ENCODE measurements at regions not wholly inside any gene's neighbourhood (a gene's known extent, or its start where the extent isn't known, plus 50 kb on each side); places are given as distances from the start of the nearest gene placed in this dataset.

GRCh38 chr6:122207061-122207460 is 192.4 kb upstream of the HSF2 start:
- no peaks in the 10 kb centered on the region for H3K4me1 ChIP-seq (ENCODE audit: control insufficient read depth, insufficient read depth, low read length)
- 88% methylated on average over 1 of the region's 2 CpGs; no CpG with 5 or more reads in 1 of the 2 experiments for WGBS, 2 experiments
- no peaks in the 10 kb centered on the region for H3K9me3 ChIP-seq (ENCODE audit: control insufficient read depth, low read length)
- H3K36me3 ChIP-seq (ENCODE audit: control insufficient read depth, insufficient read depth, low read length) = no peaks in the 10 kb centered on the region
- no peaks in the 10 kb centered on the region for H3K27me3 ChIP-seq (ENCODE audit: control insufficient read depth, insufficient read depth, low read length, poor library complexity, severe bottlenecking)
- no peak overlapping the region for H3K27ac ChIP-seq (ENCODE audit: insufficient read depth, low read depth, low read length, poor library complexity, severe bottlenecking)
- H3K4me3 ChIP-seq (ENCODE audit: insufficient read depth, low read depth, low read length) = no peak overlapping the region

GRCh38 chr6:122207794-122208193 is 191.7 kb upstream of the HSF2 start:
- Histone ChIP-seq H3K27me3 (ENCODE audit: control insufficient read depth, insufficient read depth, low read length, poor library complexity, severe bottlenecking) (no peaks in the 10 kb centered on the region), H3K36me3 (ENCODE audit: control insufficient read depth, insufficient read depth, low read length) (no peaks in the 10 kb centered on the region), H3K27ac (ENCODE audit: insufficient read depth, low read depth, low read length, poor library complexity, severe bottlenecking) (no peak overlapping the region), H3K4me1 (ENCODE audit: control insufficient read depth, insufficient read depth, low read length) (no peaks in the 10 kb centered on the region), H3K4me3 (ENCODE audit: insufficient read depth, low read depth, low read length) (no peak overlapping the region), H3K9me3 (ENCODE audit: control insufficient read depth, low read length) (no peaks in the 10 kb centered on the region)

GRCh38 chr6:122214605-122215318 is 184.7 kb upstream of the HSF2 start:
- WGBS, 2 experiments = 88% methylated on average over 2 of the region's 3 CpGs
- Histone ChIP-seq H3K36me3 (ENCODE audit: control insufficient read depth, insufficient read depth, low read length) (no peaks in the 10 kb centered on the region), H3K27ac (ENCODE audit: insufficient read depth, low read depth, low read length, poor library complexity, severe bottlenecking) (no peak overlapping the region), H3K4me3 (ENCODE audit: insufficient read depth, low read depth, low read length) (no peak overlapping the region), H3K9me3 (ENCODE audit: control insufficient read depth, low read length) (no peaks in the 10 kb centered on the region), H3K27me3 (ENCODE audit: control insufficient read depth, insufficient read depth, low read length, poor library complexity, severe bottlenecking) (no peaks in the 10 kb centered on the region), H3K4me1 (ENCODE audit: control insufficient read depth, insufficient read depth, low read length) (no peaks in the 10 kb centered on the region)

GRCh38 chr6:122220254-122220653 is 179.2 kb upstream of the HSF2 start:
- Histone ChIP-seq H3K9me3 (ENCODE audit: control insufficient read depth, low read length) (no peaks in the 10 kb centered on the region), H3K27me3 (ENCODE audit: control insufficient read depth, insufficient read depth, low read length, poor library complexity, severe bottlenecking) (no peaks in the 10 kb centered on the region), H3K4me3 (ENCODE audit: insufficient read depth, low read depth, low read length) (no peak overlapping the region), H3K27ac (ENCODE audit: insufficient read depth, low read depth, low read length, poor library complexity, severe bottlenecking) (no peak overlapping the region), H3K4me1 (ENCODE audit: control insufficient read depth, insufficient read depth, low read length) (no peaks in the 10 kb centered on the region), H3K36me3 (ENCODE audit: control insufficient read depth, insufficient read depth, low read length) (no peaks in the 10 kb centered on the region)
- 86 to 100% methylated on average over 2 of the region's 2 CpGs for WGBS, 2 experiments

GRCh38 chr6:122222761-122223160 is 176.7 kb upstream of the HSF2 start:
- 88 to 92% methylated on average over 3 of the region's 3 CpGs for WGBS, 2 experiments

GRCh38 chr6:122223251-122223650 is 176.2 kb upstream of the HSF2 start:
- Histone ChIP-seq H3K36me3 (ENCODE audit: control insufficient read depth, insufficient read depth, low read length) (no peaks in the 10 kb centered on the region), H3K27ac (ENCODE audit: insufficient read depth, low read depth, low read length, poor library complexity, severe bottlenecking) (no peak overlapping the region), H3K4me1 (ENCODE audit: control insufficient read depth, insufficient read depth, low read length) (no peaks in the 10 kb centered on the region), H3K27me3 (ENCODE audit: control insufficient read depth, insufficient read depth, low read length, poor library complexity, severe bottlenecking) (no peaks in the 10 kb centered on the region), H3K9me3 (ENCODE audit: control insufficient read depth, low read length) (no peaks in the 10 kb centered on the region), H3K4me3 (ENCODE audit: insufficient read depth, low read depth, low read length) (no peak overlapping the region)
- no CpG with 5 or more reads among the region's 1 CpG for WGBS, 2 experiments

More at GRCh38 chr6:122222761-122223160, 176.7 kb upstream of the HSF2 start:
- no peaks in the 10 kb centered on the region for H3K27me3 ChIP-seq (ENCODE audit: control insufficient read depth, insufficient read depth, low read length, poor library complexity, severe bottlenecking)
- H3K36me3 ChIP-seq (ENCODE audit: control insufficient read depth, insufficient read depth, low read length) = no peaks in the 10 kb centered on the region
- no peak overlapping the region for H3K27ac ChIP-seq (ENCODE audit: insufficient read depth, low read depth, low read length, poor library complexity, severe bottlenecking)
- no peaks in the 10 kb centered on the region for H3K9me3 ChIP-seq (ENCODE audit: control insufficient read depth, low read length)
- no peaks in the 10 kb centered on the region for H3K4me1 ChIP-seq (ENCODE audit: control insufficient read depth, insufficient read depth, low read length)
- no peak overlapping the region for H3K4me3 ChIP-seq (ENCODE audit: insufficient read depth, low read depth, low read length)

GRCh38 chr6:122238861-122239260 is 160.6 kb upstream of the HSF2 start:
- H3K4me1 ChIP-seq (ENCODE audit: control insufficient read depth, insufficient read depth, low read length) = no peaks in the 10 kb centered on the region

GRCh38 chr6:122246906-122247658 is 152.4 kb upstream of the HSF2 start:
- Histone ChIP-seq H3K27ac (ENCODE audit: insufficient read depth, low read depth, low read length, poor library complexity, severe bottlenecking) (no peak overlapping the region), H3K36me3 (ENCODE audit: control insufficient read depth, insufficient read depth, low read length) (no peaks in the 10 kb centered on the region), H3K27me3 (ENCODE audit: control insufficient read depth, insufficient read depth, low read length, poor library complexity, severe bottlenecking) (no peaks in the 10 kb centered on the region), H3K4me1 (ENCODE audit: control insufficient read depth, insufficient read depth, low read length) (no peaks in the 10 kb centered on the region), H3K4me3 (ENCODE audit: insufficient read depth, low read depth, low read length) (no peak overlapping the region), H3K9me3 (ENCODE audit: control insufficient read depth, low read length) (no peaks in the 10 kb centered on the region)
- 80 to 84% methylated on average over 5 of the region's 5 CpGs for WGBS, 2 experiments

More at GRCh38 chr6:122238861-122239260, 160.6 kb upstream of the HSF2 start:
- Histone ChIP-seq H3K4me3 (ENCODE audit: insufficient read depth, low read depth, low read length) (no peak overlapping the region), H3K27me3 (ENCODE audit: control insufficient read depth, insufficient read depth, low read length, poor library complexity, severe bottlenecking) (no peaks in the 10 kb centered on the region), H3K9me3 (ENCODE audit: control insufficient read depth, low read length) (no peaks in the 10 kb centered on the region), H3K27ac (ENCODE audit: insufficient read depth, low read depth, low read length, poor library complexity, severe bottlenecking) (no peak overlapping the region), H3K36me3 (ENCODE audit: control insufficient read depth, insufficient read depth, low read length) (no peaks in the 10 kb centered on the region)

- H3K27ac ChIP-seq (ENCODE audit: insufficient read depth, low read depth, low read length, poor library complexity, severe bottlenecking) = no peak overlapping the region
- no peaks in the 10 kb centered on the region for H3K27me3 ChIP-seq (ENCODE audit: control insufficient read depth, insufficient read depth, low read length, poor library complexity, severe bottlenecking)
- H3K4me1 ChIP-seq (ENCODE audit: control insufficient read depth, insufficient read depth, low read length) = no peaks in the 10 kb centered on the region
- no peaks in the 10 kb centered on the region for H3K9me3 ChIP-seq (ENCODE audit: control insufficient read depth, low read length)
- 80% methylated on average over 7 of the region's 7 CpGs for WGBS, 2 experiments
- H3K4me3 ChIP-seq (ENCODE audit: insufficient read depth, low read depth, low read length) = no peak overlapping the region
- H3K36me3 ChIP-seq (ENCODE audit: control insufficient read depth, insufficient read depth, low read length) = no peaks in the 10 kb centered on the region
Measured at GRCh38 chr6:122248001-122248669, 151.3 kb upstream of the HSF2 start.

- no peaks in the 10 kb centered on the region for H3K9me3 ChIP-seq (ENCODE audit: control insufficient read depth, low read length)
- 22 to 50% methylated on average over 1 of the region's 1 CpG for WGBS, 2 experiments
Measured at GRCh38 chr6:122248844-122249243, 150.6 kb upstream of the HSF2 start.

More at GRCh38 chr6:122248844-122249243, 150.6 kb upstream of the HSF2 start:
- no peaks in the 10 kb centered on the region for H3K36me3 ChIP-seq (ENCODE audit: control insufficient read depth, insufficient read depth, low read length)
- no peaks in the 10 kb centered on the region for H3K4me1 ChIP-seq (ENCODE audit: control insufficient read depth, insufficient read depth, low read length)
- H3K27ac ChIP-seq (ENCODE audit: insufficient read depth, low read depth, low read length, poor library complexity, severe bottlenecking) = no peak overlapping the region
- no peak overlapping the region for H3K4me3 ChIP-seq (ENCODE audit: insufficient read depth, low read depth, low read length)
- H3K27me3 ChIP-seq (ENCODE audit: control insufficient read depth, insufficient read depth, low read length, poor library complexity, severe bottlenecking) = no peaks in the 10 kb centered on the region
